GDM1 (cell line): ENCODE measurements at regions not wholly inside any gene's neighbourhood (a gene's known extent, or its start where the extent isn't known, plus 50 kb on each side); places are given as distances from the start of the nearest gene placed in this dataset.
"Not testable (repeated sequence)": the region's sequence is repeated elsewhere in the genome, so short reads cannot be mapped to it uniquely, and the experiment has no call there.

ENCODE experiments used
- DNase-seq: peaks from one replicate; lab custom pipeline; 2025; lab: John Stamatoyannopoulos, UW

- DNase-seq, result not testable (repeated sequence)
Observed at GRCh38 chr9:41367301-41367700, 178.2 kb upstream of the ZNG1F start.

- not testable (repeated sequence) for DNase-seq
Observed at GRCh38 chr9:41361790-41362189, 172.7 kb upstream of the ZNG1F start.

- DNase-seq, result peak; percentile 3
Observed at GRCh38 chr9:41359116-41359515, 170.0 kb upstream of the ZNG1F start.

GRCh38 chr9:41358682-41359081 lies 169.6 kb upstream of the ZNG1F start:
- peak; percentile 70 for DNase-seq

GRCh38 chr9:41357918-41358404 lies 168.8 kb upstream of the ZNG1F start:
- DNase-seq, result not testable (repeated sequence)

GRCh38 chr9:41357350-41357748 lies 168.2 kb upstream of the ZNG1F start:
- not testable (repeated sequence) for DNase-seq

GRCh38 chr9:41356588-41357349 lies 167.7 kb upstream of the ZNG1F start:
- not testable (repeated sequence) for DNase-seq

GRCh38 chr9:41355712-41356450 lies 166.8 kb upstream of the ZNG1F start:
- DNase-seq, result not testable (repeated sequence)

- not testable (repeated sequence) for DNase-seq
Observed at GRCh38 chr9:41354978-41355377, 165.9 kb upstream of the ZNG1F start.

GRCh38 chr9:41354060-41354934 lies 165.2 kb upstream of the ZNG1F start:
- DNase-seq, result not testable (repeated sequence)

- DNase-seq, result not testable (repeated sequence)
Observed at GRCh38 chr9:41353026-41353425, 163.9 kb upstream of the ZNG1F start.

GRCh38 chr9:41352390-41352789 lies 163.3 kb upstream of the ZNG1F start:
- DNase-seq, result not testable (repeated sequence)

GRCh38 chr9:41347893-41348292 lies 158.8 kb upstream of the ZNG1F start:
- not testable (repeated sequence) for DNase-seq

GRCh38 chr9:41332562-41332961 lies 143.4 kb upstream of the ZNG1F start:
- not testable (repeated sequence) for DNase-seq

GRCh38 chr9:41321277-41321676 lies 132.2 kb upstream of the ZNG1F start:
- not testable (repeated sequence) for DNase-seq

- not testable (repeated sequence) for DNase-seq
Observed at GRCh38 chr9:41308953-41309352, 119.8 kb upstream of the ZNG1F start.

GRCh38 chr9:41285744-41286143 lies 96.6 kb upstream of the ZNG1F start:
- DNase-seq, result not testable (repeated sequence)

- not testable (repeated sequence) for DNase-seq
Observed at GRCh38 chr9:41280299-41281238, 91.5 kb upstream of the ZNG1F start.

GRCh38 chr9:41279437-41279836 lies 90.3 kb upstream of the ZNG1F start:
- DNase-seq, result not testable (repeated sequence)

- DNase-seq, result not testable (repeated sequence)
Observed at GRCh38 chr9:41279033-41279432, 89.9 kb upstream of the ZNG1F start.
